Limb (tissue), 2 donors: ENCODE measurements at regions not wholly inside any gene's neighbourhood (a gene's known extent, or its start where the extent isn't known, plus 50 kb on each side); places are given as distances from the start of the nearest gene placed in this dataset.
A peak's percentile ranks its signal among the peaks of the same experiment; 100 is the strongest.

Source experiments
- DNase-seq, 2 donors: peaks; one replicate each; pipeline ENCODE4 v3.0.0-alpha.2; 2016; ENCODE audit errors: extremely low spot score in 2 of 2

- no peak for DNase-seq
Measured at GRCh38 chr4:13130848-13131247, 353.3 kb downstream of the RAB28 start.

- DNase-seq, result no peak
Measured at GRCh38 chr4:13129095-13129494, 355.0 kb downstream of the RAB28 start.

- no peak for DNase-seq
Measured at GRCh38 chr4:13126976-13127910, 356.9 kb downstream of the RAB28 start.

GRCh38 chr4:13118633-13119032, 365.5 kb downstream of the RAB28 start:
- DNase-seq, result no peak

- no peak for DNase-seq
Measured at GRCh38 chr4:13117185-13117584, 367.0 kb downstream of the RAB28 start.

- DNase-seq, result no peak
Measured at GRCh38 chr4:13112030-13112429, 372.1 kb downstream of the RAB28 start.

GRCh38 chr4:13109536-13109935, 374.6 kb downstream of the RAB28 start:
- DNase-seq, result no peak

- no peak for DNase-seq
Measured at GRCh38 chr4:13108096-13108495, 376.0 kb downstream of the RAB28 start.

- no peak for DNase-seq
Measured at GRCh38 chr4:13103382-13104015, 380.6 kb downstream of the RAB28 start.

GRCh38 chr4:13102092-13102742, 381.9 kb downstream of the RAB28 start:
- peak in 1 of 2 donors; percentile 35 for DNase-seq

GRCh38 chr4:13097971-13098370, 386.2 kb downstream of the RAB28 start:
- DNase-seq, result no peak

- no peak for DNase-seq
Measured at GRCh38 chr4:13095722-13096121, 388.4 kb downstream of the RAB28 start.

GRCh38 chr4:13093170-13093569, 391.0 kb downstream of the RAB28 start:
- no peak for DNase-seq

GRCh38 chr4:13092702-13093101, 391.4 kb downstream of the RAB28 start:
- peak in 1 of 2 donors; percentile 41 for DNase-seq

GRCh38 chr4:13089659-13089998, 394.5 kb downstream of the RAB28 start:
- no peak for DNase-seq

- DNase-seq, result peak in 1 of 2 donors; percentile 17
Measured at GRCh38 chr4:13088726-13089658, 395.1 kb downstream of the RAB28 start.

GRCh38 chr4:13087041-13087440, 397.1 kb downstream of the RAB28 start:
- no peak for DNase-seq

- no peak for DNase-seq
Measured at GRCh38 chr4:13084210-13084609, 399.9 kb downstream of the RAB28 start.

- DNase-seq, result no peak
Measured at GRCh38 chr4:13081830-13082229, 402.3 kb downstream of the RAB28 start.

GRCh38 chr4:13067077-13067476, 417.1 kb downstream of the RAB28 start:
- DNase-seq, result no peak

GRCh38 chr4:13059019-13059418, 425.1 kb downstream of the RAB28 start:
- DNase-seq, result no peak
